T-helper 2 cell treated with Interferon-gamma antibody and Interleukin-4, amounts not matched to agents 5 μg/mL and 100 μg/mL, for 36 hours (primary cell): ENCODE measurements at regions not wholly inside any gene's neighbourhood (a gene's known extent, or its start where the extent isn't known, plus 50 kb on each side); places are given as distances from the start of the nearest gene placed in this dataset.

Source experiments
- DNase-seq: peaks from one replicate; pipeline ENCODE4 v3.0.0; 2021; ENCODE audit warnings: low spot score
- H3K27ac Mint-ChIP-seq: one replicate; pipeline ENCODE4 v1.8.0; 2021; ENCODE audit warnings: mild to moderate bottlenecking, mixed read lengths
- H3K27me3 Mint-ChIP-seq: one replicate; pipeline ENCODE4 v1.8.0; 2021; ENCODE audit warnings: low read depth, mixed read lengths
- H3K36me3 Mint-ChIP-seq: one replicate; pipeline ENCODE4 v1.8.0; 2021; ENCODE audit warnings: low read depth, mixed read lengths
- H3K4me1 Mint-ChIP-seq: one replicate; pipeline ENCODE4 v1.8.0; 2021; ENCODE audit warnings: low read depth, mixed read lengths
- H3K4me3 Mint-ChIP-seq: one replicate; pipeline ENCODE4 v1.8.0; 2022; ENCODE audit warnings: mild to moderate bottlenecking, moderate library complexity, mixed read lengths
- H3K9me3 Mint-ChIP-seq: one replicate; pipeline ENCODE4 v1.8.0; 2021; ENCODE audit warnings: mixed read lengths

DNA sequence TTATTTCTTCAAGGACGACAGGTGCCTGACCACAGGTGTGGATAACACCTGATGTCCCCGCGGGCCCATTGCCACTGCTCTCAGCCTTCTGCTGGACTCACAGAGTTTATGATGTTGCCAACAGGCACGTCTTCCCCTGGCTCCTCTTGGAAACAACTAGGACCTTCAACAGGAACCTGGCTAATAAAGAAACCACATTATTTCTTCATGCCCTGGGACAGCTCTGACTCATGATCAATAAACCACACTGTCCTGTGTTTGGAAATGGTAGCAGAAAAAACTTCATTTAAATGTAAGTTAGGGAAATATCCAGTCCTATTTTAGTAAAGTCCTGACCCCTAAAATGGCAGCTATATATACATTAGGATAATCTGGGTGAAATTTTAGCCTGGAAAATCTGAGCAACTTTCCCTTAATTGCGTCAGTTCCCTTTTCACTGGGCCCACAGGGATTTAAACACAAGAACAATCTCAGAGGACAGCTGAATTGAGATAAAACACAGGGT lies 158.9 kb downstream of the VAPA start:
- Mint-ChIP-seq H3K36me3 (no peaks in the 10 kb centered on the region), H3K27me3 (no peaks in the 10 kb centered on the region), H3K27ac (no peak overlapping the region), H3K4me1 (no peaks in the 10 kb centered on the region), H3K9me3 (no peaks in the 10 kb centered on the region), H3K4me3 (no peak overlapping the region)
- no peak for DNase-seq

GRCh38 chr18:10074110-10074509 lies 160.3 kb downstream of the VAPA start:
- no peak overlapping the region for H3K27ac Mint-ChIP-seq

DNA sequence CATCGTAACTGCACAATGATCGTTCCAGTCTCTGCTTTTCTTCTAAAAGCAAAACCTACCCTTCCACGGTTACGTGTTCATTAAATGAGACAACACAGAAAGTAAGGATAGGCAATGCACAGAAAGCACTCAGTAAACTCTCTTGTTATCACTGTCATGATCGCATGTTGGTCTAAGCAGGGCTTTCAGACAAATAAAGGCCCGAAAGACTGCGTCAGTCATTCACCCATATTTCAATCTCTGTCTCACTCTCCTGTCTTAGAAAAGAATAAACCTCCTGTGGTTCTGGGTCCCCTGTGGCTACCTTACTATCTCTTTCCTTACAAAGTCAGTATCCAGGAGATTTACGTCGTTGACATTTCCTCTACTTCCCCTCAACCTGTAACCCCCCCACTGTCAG lies 160.9 kb downstream of the VAPA start:
- Mint-ChIP-seq H3K36me3 (no peaks in the 10 kb centered on the region), H3K27ac (no peak overlapping the region), H3K4me1 (no peaks in the 10 kb centered on the region), H3K9me3 (no peaks in the 10 kb centered on the region), H3K4me3 (no peak overlapping the region), H3K27me3 (no peaks in the 10 kb centered on the region)
- no peak for DNase-seq

More at GRCh38 chr18:10074110-10074509, 160.3 kb downstream of the VAPA start:
- no peaks in the 10 kb centered on the region for H3K36me3 Mint-ChIP-seq
- no peaks in the 10 kb centered on the region for H3K27me3 Mint-ChIP-seq
- H3K9me3 Mint-ChIP-seq, result no peaks in the 10 kb centered on the region
- H3K4me1 Mint-ChIP-seq, result no peaks in the 10 kb centered on the region
- H3K4me3 Mint-ChIP-seq, result no peak overlapping the region
- no peak for DNase-seq

GRCh38 chr18:10076502-10077030 lies 162.8 kb downstream of the VAPA start:
- Mint-ChIP-seq H3K9me3 (peaks cover 5% of the 10 kb centered on the region), H3K27me3 (no peaks in the 10 kb centered on the region), H3K27ac (no peak overlapping the region), H3K4me3 (no peak overlapping the region), H3K36me3 (no peaks in the 10 kb centered on the region), H3K4me1 (no peaks in the 10 kb centered on the region)
- DNase-seq, result no peak

DNA sequence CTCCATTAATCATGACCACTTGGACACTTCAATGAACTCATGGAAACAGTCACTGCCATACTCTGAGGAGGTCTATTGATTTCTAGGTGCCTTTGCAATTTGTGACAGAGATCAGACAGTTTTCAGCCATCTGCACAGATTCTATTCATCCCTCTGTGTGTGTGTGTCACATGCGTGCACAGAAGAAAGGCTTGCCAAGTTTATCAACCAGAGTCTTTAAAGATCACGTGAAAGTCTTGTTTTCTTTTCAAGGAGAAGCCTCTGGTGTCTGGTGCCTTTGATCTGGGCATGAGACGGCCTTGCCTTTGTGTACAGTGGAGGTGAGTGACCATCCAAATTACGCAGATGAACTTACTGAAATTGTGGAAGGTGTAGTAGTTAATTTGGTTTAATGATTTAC lies 164.2 kb downstream of the VAPA start:
- Mint-ChIP-seq H3K4me3 (no peak overlapping the region), H3K27me3 (no peaks in the 10 kb centered on the region), H3K27ac (no peak overlapping the region), H3K36me3 (no peaks in the 10 kb centered on the region), H3K9me3 (peaks cover 17% of the 10 kb centered on the region), H3K4me1 (no peaks in the 10 kb centered on the region)
- DNase-seq, result no peak

GRCh38 chr18:10080372-10080771 lies 166.6 kb downstream of the VAPA start:
- Mint-ChIP-seq H3K9me3 (peaks cover 23% of the 10 kb centered on the region), H3K4me1 (no peaks in the 10 kb centered on the region), H3K36me3 (no peaks in the 10 kb centered on the region), H3K27ac (no peak overlapping the region), H3K4me3 (no peak overlapping the region), H3K27me3 (no peaks in the 10 kb centered on the region)
- no peak for DNase-seq

GRCh38 chr18:10081492-10081891 lies 167.7 kb downstream of the VAPA start:
- Mint-ChIP-seq H3K9me3 (peaks cover 26% of the 10 kb centered on the region), H3K4me3 (no peak overlapping the region), H3K27me3 (no peaks in the 10 kb centered on the region), H3K36me3 (no peaks in the 10 kb centered on the region), H3K4me1 (no peaks in the 10 kb centered on the region), H3K27ac (no peak overlapping the region)
- DNase-seq, result no peak

DNA sequence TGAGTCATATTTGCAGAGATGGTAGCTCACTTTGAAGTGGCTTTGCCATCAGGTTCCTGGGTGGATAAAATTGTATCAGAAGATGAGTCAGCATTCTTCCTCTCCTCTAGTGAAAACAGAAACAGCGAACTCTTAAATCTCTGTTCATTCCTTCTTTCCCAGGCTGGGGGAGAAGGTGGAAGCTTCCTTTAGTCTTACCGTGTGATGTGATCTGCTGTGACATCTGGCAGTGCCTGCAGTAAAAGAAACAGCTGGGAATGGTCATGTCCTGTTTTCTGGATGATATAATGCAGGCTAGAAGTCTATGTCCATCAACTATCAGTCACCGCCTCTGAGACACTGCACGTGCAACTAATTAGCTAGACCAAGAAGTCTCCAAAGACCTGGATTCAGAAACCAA lies 171.6 kb downstream of the VAPA start:
- no peaks in the 10 kb centered on the region for H3K4me1 Mint-ChIP-seq
- no peak overlapping the region for H3K4me3 Mint-ChIP-seq
- DNase-seq, result no peak
- H3K36me3 Mint-ChIP-seq, result no peaks in the 10 kb centered on the region
- no peak overlapping the region for H3K27ac Mint-ChIP-seq
- peaks cover 3% of the 10 kb centered on the region for H3K27me3 Mint-ChIP-seq
- H3K9me3 Mint-ChIP-seq, result peaks cover 26% of the 10 kb centered on the region

- Mint-ChIP-seq H3K4me3 (no peak overlapping the region), H3K9me3 (peaks cover 26% of the 10 kb centered on the region), H3K27ac (no peak overlapping the region)
These were observed 172.1 kb downstream of the VAPA start for GRCh38 chr18:10085876-10086275.

GRCh38 chr18:10086458-10087210 lies 172.8 kb downstream of the VAPA start:
- no peaks in the 10 kb centered on the region for H3K4me1 Mint-ChIP-seq
- no peaks in the 10 kb centered on the region for H3K36me3 Mint-ChIP-seq
- H3K9me3 Mint-ChIP-seq, result peaks cover 21% of the 10 kb centered on the region
- peaks cover 4% of the 10 kb centered on the region for H3K27me3 Mint-ChIP-seq
- DNase-seq, result no peak
- no peak overlapping the region for H3K4me3 Mint-ChIP-seq
- H3K27ac Mint-ChIP-seq, result no peak overlapping the region

More at GRCh38 chr18:10085876-10086275, 172.1 kb downstream of the VAPA start:
- peaks cover 4% of the 10 kb centered on the region for H3K27me3 Mint-ChIP-seq
- H3K36me3 Mint-ChIP-seq, result no peaks in the 10 kb centered on the region
- no peak for DNase-seq
- no peaks in the 10 kb centered on the region for H3K4me1 Mint-ChIP-seq

- Mint-ChIP-seq H3K4me1 (no peaks in the 10 kb centered on the region), H3K27me3 (peaks cover 4% of the 10 kb centered on the region), H3K4me3 (no peak overlapping the region), H3K36me3 (no peaks in the 10 kb centered on the region), H3K27ac (no peak overlapping the region), H3K9me3 (peaks cover 9% of the 10 kb centered on the region)
- DNase-seq, result no peak
These were observed 174.9 kb downstream of the VAPA start for GRCh38 chr18:10088734-10089133.

GRCh38 chr18:10089881-10090280 lies 176.1 kb downstream of the VAPA start:
- no peak for DNase-seq
- Mint-ChIP-seq H3K9me3 (peaks cover 3% of the 10 kb centered on the region), H3K27ac (no peak overlapping the region), H3K36me3 (no peaks in the 10 kb centered on the region), H3K4me1 (no peaks in the 10 kb centered on the region), H3K4me3 (no peak overlapping the region), H3K27me3 (peaks cover 4% of the 10 kb centered on the region)

DNA sequence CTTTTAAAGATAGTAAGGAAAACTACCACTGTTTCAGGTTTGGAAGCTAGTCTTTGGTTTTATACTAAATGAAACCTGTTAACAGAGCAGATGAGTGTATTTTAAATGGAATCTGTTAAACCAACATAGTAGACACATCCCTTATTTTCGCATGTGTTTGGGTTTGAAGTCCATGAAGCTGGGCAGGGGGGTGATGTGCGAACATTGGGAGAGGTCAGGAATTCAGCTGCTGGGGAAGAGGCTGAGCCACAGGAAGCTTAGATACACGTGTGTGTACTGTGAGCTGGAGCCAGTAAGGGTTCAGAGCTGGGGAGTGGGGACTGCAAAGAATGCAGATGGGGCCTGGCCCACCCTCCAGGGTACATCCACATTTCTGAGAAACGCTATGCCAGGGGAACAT lies 176.9 kb downstream of the VAPA start:
- Mint-ChIP-seq H3K9me3 (peaks cover 3% of the 10 kb centered on the region), H3K27ac (no peak overlapping the region), H3K36me3 (no peaks in the 10 kb centered on the region), H3K4me3 (no peak overlapping the region), H3K27me3 (peaks cover 4% of the 10 kb centered on the region), H3K4me1 (no peaks in the 10 kb centered on the region)
- DNase-seq, result no peak

DNA sequence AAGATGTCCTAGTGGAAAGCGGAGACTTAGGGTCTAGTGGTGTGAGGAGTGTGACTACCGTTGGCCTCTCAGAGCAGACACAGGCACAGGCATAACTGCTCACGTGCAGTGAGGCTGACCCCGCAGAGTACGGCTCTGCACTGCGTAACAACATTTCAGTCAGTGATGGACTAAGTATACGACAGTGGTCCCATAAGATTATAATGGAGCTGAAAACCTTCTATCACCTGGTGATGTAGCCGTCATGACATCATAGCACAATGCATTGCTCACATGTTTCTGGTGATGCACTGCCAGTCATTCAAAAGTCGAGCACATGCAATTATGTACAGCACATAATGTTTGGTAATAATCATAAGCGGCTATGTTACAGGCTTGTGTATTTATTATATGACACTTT lies 179.6 kb downstream of the VAPA start:
- no peak for DNase-seq
- no peak overlapping the region for H3K4me3 Mint-ChIP-seq
- H3K36me3 Mint-ChIP-seq, result no peaks in the 10 kb centered on the region
- H3K27me3 Mint-ChIP-seq, result peaks cover 4% of the 10 kb centered on the region
- no peaks in the 10 kb centered on the region for H3K9me3 Mint-ChIP-seq
- H3K27ac Mint-ChIP-seq, result no peak overlapping the region
- H3K4me1 Mint-ChIP-seq, result no peaks in the 10 kb centered on the region

DNA sequence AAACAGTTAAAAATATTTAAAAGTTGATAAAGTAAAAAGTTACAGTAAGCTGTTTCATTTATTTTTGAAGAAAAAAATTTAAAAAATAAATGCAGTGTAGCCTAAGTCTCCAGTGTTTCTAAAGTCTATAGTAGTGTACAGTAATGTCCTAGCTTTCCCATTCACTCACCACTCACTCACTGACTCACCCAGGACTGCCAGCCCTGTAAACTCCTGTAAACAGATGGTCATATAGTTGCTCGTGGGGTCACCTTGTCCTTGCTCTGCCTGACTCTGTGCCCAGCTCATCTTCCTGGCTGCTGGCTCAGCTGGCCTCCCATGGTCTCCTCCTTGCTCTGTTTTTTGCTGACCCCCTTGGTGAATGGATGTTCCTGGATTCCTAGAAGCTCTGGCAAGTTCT lies 180.3 kb downstream of the VAPA start:
- Mint-ChIP-seq H3K4me3 (no peak overlapping the region), H3K27me3 (peaks cover 4% of the 10 kb centered on the region), H3K9me3 (no peaks in the 10 kb centered on the region), H3K4me1 (no peaks in the 10 kb centered on the region), H3K36me3 (no peaks in the 10 kb centered on the region), H3K27ac (no peak overlapping the region)
- no peak for DNase-seq
